GM10266 (cell line): ENCODE measurements at regions not wholly inside any gene's neighbourhood (a gene's known extent, or its start where the extent isn't known, plus 50 kb on each side); places are given as distances from the start of the nearest gene placed in this dataset.
"Not testable (repeated sequence)": the region's sequence is repeated elsewhere in the genome, so short reads cannot be mapped to it uniquely, and the experiment has no call there.

Source experiments
- DNase-seq: peaks from one replicate; pipeline ENCODE4 v3.0.0; 2012; ENCODE audit errors: extremely low spot score
- TF ChIP-seq, protein P1 (sequence below): IDR thresholded peaks from 2 replicates; pipeline ENCODE4 v1.5.1; 2012; ENCODE audit warnings: mild to moderate bottlenecking, low read depth; ENCODE audit not compliant: control insufficient read depth, insufficient read depth; ENCODE audit errors: missing control alignments

DNA sequence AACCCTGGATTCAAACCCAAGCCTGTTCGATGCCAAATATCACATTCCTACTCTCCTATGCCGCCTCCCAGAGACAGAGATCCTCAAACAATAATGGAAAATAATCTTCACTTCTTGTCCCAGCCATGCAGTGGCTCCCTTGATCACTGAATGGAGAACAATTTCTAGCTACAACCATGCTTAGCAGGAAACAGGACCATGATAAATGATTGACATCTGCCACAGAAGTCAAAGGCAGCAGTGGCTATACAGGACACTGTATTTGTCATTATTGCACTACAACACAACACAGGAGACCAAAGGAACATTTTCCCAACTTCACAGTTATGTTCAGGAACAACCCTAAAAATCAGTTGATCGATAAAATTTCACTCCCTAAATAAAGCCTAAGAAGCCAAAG, 243.3 kb upstream of the SLC7A11 start:
- TF ChIP-seq, protein P1, sequence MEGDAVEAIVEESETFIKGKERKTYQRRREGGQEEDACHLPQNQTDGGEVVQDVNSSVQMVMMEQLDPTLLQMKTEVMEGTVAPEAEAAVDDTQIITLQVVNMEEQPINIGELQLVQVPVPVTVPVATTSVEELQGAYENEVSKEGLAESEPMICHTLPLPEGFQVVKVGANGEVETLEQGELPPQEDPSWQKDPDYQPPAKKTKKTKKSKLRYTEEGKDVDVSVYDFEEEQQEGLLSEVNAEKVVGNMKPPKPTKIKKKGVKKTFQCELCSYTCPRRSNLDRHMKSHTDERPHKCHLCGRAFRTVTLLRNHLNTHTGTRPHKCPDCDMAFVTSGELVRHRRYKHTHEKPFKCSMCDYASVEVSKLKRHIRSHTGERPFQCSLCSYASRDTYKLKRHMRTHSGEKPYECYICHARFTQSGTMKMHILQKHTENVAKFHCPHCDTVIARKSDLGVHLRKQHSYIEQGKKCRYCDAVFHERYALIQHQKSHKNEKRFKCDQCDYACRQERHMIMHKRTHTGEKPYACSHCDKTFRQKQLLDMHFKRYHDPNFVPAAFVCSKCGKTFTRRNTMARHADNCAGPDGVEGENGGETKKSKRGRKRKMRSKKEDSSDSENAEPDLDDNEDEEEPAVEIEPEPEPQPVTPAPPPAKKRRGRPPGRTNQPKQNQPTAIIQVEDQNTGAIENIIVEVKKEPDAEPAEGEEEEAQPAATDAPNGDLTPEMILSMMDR = no peak
- DNase-seq = no peak

DNA sequence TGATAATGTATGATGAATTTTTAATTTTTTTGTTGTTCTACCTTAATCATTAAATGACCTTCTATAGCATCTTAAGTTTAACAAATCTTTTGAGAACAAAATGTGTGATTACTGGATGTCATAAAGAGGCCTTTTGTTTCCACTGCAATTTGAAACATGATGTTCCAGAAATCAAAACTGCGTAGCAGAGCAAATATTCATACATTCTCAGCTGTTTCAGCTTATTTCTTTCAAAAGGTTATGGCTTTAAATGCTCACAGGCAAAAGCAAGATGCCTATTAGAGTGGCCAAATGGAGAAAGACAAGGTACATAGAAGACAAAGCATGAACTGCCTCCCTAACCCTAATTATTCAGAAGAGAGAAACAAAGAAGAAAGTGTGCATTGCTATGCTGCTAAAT, 233.0 kb upstream of the SLC7A11 start:
- TF ChIP-seq, protein P1 = no peak
- DNase-seq = no peak

DNA sequence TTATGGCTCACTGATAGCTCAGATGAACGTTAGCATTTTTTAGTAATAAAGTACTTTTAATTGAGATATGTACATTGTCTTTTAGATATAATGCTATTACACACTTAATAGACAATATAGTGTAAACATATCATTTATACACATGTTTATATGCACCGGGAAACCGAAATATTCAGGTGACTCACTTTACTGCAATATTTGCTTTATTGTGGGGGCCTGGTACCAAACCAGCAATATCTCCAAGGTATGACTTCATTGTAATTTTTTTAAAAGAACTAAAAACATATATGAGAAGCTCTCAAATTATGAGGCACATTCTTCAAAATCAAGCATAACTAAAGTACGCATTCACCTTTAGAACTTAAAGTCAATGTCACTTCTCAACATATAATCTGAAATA, 231.2 kb upstream of the SLC7A11 start:
- TF ChIP-seq, protein P1 = no peak
- no peak for DNase-seq

DNA sequence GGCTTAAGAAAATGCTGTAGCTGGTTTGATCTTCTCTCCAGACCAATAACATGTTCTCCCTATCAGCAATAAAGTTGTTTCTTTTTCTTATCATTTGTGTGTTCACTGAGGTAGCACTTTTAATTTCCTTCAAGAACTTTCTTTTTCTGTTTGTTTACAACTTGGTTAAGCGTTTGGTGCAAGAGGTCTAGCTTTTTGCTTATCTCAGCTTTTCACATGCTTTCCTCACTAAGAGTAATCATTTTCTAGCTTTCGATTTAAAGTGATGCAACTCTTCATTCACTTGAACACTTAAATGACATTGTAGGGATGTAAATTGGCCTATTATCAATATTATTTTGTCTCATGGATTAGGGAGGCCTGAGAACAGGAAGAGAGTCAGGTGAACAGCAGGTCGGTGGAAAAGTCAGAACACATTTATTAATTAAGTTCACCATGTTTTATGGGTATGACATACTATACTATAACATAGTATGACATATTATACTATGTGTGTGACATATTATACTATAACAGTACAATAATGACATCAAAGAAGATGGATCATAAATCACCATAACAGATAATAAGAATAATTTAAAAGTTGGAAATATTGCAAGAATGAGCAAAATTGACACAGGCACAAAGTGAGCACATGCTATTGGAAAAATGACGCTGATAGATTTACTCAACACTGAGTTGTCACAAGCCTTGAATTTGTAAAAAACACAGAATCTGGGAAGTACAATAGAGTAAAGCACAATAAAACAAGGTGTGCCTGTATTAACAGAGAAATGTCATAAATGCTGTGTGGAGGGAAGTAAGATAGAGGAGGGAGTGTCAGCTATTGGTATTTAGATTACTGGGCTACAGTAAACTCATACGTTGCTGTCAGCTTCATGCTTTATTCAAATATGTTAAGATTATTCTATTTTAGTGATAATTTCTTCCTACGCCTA, 218.6 kb upstream of the SLC7A11 start:
- no peak for DNase-seq

DNA sequence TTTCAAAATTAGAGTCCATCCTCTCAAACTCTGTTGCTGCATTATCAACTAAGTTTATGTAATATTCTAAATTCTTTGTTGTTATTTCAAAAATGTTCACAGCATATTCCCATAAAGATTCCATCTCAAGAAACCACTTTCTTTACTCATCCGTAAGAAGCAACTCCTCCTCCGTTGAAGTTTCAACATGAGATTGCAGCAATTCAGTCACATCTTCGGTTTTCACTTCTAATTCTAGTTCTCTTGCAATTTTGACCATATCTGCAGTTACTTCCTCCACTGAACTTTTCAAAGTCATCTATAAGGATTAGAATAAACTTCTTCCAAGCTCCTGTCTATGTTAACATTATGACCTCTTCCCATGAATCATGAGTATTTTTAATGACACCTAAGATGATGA, 216.6 kb upstream of the SLC7A11 start:
- TF ChIP-seq, protein P1 = no peak
- no peak for DNase-seq

More for the DNA sequence above, 218.6 kb upstream of the SLC7A11 start:
- TF ChIP-seq, protein P1 = no peak

DNA sequence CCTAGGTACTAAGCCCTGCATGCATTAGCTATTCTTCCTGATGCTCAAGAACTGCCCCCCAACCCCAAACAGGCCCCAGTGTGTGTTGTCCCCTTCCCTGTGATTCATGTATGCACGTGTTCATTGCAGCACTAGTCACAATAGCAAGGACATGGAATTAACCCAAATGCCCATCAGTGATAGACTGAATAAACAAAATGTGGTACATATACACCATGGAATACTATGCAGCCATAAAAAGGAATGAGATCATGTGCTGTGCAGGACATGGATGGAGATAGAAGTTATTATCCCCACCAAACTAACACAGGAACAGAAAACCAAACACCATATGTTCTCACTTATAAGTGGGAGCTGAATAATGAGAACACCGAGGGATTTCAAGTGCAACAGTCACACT, 214.2 kb upstream of the SLC7A11 start:
- not testable (repeated sequence) for DNase-seq

DNA sequence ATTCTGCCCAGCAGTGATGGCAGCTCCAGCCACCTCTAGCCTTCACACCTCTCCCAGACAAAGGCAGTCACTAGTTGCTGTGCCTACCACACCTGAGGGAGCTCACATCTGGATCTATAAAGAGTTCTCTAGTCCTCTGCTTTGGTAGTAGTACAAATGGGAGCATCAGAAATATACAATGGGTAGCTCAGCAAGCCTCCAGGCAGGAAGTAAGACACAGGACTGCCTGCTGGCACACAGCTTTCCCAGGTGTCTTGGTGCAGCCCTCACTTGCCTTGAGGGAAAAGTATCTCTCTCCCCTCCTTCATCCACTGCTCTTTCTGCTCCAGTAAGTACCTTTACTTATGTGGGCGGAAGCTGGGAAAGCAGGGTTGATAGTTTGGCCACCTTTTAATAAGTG, 212.9 kb upstream of the SLC7A11 start:
- DNase-seq = no peak
- TF ChIP-seq, protein P1 = no peak

DNA sequence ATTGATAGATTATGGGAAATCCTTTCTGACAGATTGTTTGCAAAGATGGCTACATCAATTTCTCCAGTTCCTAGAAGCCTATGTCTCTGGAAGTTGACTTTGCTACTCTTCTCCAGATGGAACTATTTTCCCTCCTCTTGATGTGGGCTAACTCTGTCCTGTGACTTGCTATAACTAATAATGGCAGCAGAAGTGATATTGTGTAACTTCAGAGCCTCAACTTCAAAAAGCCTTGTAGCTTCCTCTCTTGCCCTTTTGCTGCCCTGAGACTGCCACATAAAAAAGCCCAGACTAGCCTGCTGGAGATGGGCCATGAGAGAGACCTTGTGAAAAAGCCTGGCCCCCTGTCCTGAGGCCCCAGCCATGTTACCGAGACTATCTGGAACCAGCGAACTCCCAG, 210.7 kb upstream of the SLC7A11 start:
- no peak for DNase-seq
- TF ChIP-seq, protein P1 = no peak
